ENCODE measurements at regions not wholly inside any gene's neighbourhood (a gene's known extent, or its start where the extent isn't known, plus 50 kb on each side); places are given as distances from the start of the nearest gene placed in this dataset.
A peak's percentile ranks its signal among the peaks of the same experiment; 100 is the strongest.

- Histone ChIP-seq H3K36me3 (ENCODE audit: control insufficient read depth in 5 of 5, insufficient read depth in 5 of 5, low read length in 5 of 5) (no peaks in the 10 kb centered on the region), H3K9ac (ENCODE audit: low read length in 5 of 5) (no peak overlapping the region), H3K9me3 (ENCODE audit: control insufficient read depth in 5 of 5, low read length in 5 of 5) (no peaks in the 10 kb centered on the region), H3K4me3 (ENCODE audit: low read depth in 1 of 5, low read length in 5 of 5) (no peak overlapping the region), H3K27ac (ENCODE audit: low read depth, low read length) (no peak overlapping the region), H3K27me3 (ENCODE audit: control insufficient read depth in 5 of 5, insufficient read depth in 4 of 5, low read length in 5 of 5) (peaks cover 0 to 3% (median 0%) of the 10 kb centered on the region in 5 donors), H3K4me1 (ENCODE audit: control insufficient read depth in 5 of 5, insufficient read depth in 5 of 5, low read length in 5 of 5) (peaks cover 11 to 40% (median 30%) of the 10 kb centered on the region in 5 donors)
These were observed 205.7 kb downstream of the ANKRD60 start for GRCh38 chr20:58022711-58023110.

GRCh38 chr20:58021481-58021880 is 207.0 kb downstream of the ANKRD60 start:
- Histone ChIP-seq H3K27me3 (ENCODE audit: control insufficient read depth in 5 of 5, insufficient read depth in 4 of 5, low read length in 5 of 5) (peaks cover 0 to 3% (median 0%) of the 10 kb centered on the region in 5 donors), H3K27ac (ENCODE audit: low read depth, low read length) (peak overlapping the region; percentile 13), H3K36me3 (ENCODE audit: control insufficient read depth in 5 of 5, insufficient read depth in 5 of 5, low read length in 5 of 5) (no peaks in the 10 kb centered on the region), H3K9me3 (ENCODE audit: control insufficient read depth in 5 of 5, low read length in 5 of 5) (no peaks in the 10 kb centered on the region), H3K4me1 (ENCODE audit: control insufficient read depth in 5 of 5, insufficient read depth in 5 of 5, low read length in 5 of 5) (peaks cover 11 to 40% (median 30%) of the 10 kb centered on the region in 5 donors), H3K4me3 (ENCODE audit: low read depth in 1 of 5, low read length in 5 of 5) (no peak overlapping the region), H3K9ac (ENCODE audit: low read length in 5 of 5) (no peak overlapping the region)

- Histone ChIP-seq H3K4me3 (ENCODE audit: low read depth in 1 of 5, low read length in 5 of 5) (no peak overlapping the region), H3K27ac (ENCODE audit: low read depth, low read length) (peak overlapping the region; percentile 13), H3K36me3 (ENCODE audit: control insufficient read depth in 5 of 5, insufficient read depth in 5 of 5, low read length in 5 of 5) (no peaks in the 10 kb centered on the region), H3K27me3 (ENCODE audit: control insufficient read depth in 5 of 5, insufficient read depth in 4 of 5, low read length in 5 of 5) (peaks cover 0 to 3% (median 0%) of the 10 kb centered on the region in 5 donors), H3K9ac (ENCODE audit: low read length in 5 of 5) (no peak overlapping the region), H3K4me1 (ENCODE audit: control insufficient read depth in 5 of 5, insufficient read depth in 5 of 5, low read length in 5 of 5) (peaks cover 11 to 40% (median 30%) of the 10 kb centered on the region in 5 donors), H3K9me3 (ENCODE audit: control insufficient read depth in 5 of 5, low read length in 5 of 5) (no peaks in the 10 kb centered on the region)
These were observed 207.6 kb downstream of the ANKRD60 start for GRCh38 chr20:58020656-58021454.

GRCh38 chr20:58019850-58020625 is 208.4 kb downstream of the ANKRD60 start:
- no peak overlapping the region for H3K27ac ChIP-seq (ENCODE audit: low read depth, low read length)
- H3K9me3 ChIP-seq (ENCODE audit: control insufficient read depth in 5 of 5, low read length in 5 of 5), result peaks cover 0 to 5% (median 0%) of the 10 kb centered on the region in 5 donors
- H3K4me3 ChIP-seq (ENCODE audit: low read depth in 1 of 5, low read length in 5 of 5), result no peak overlapping the region
- no peak overlapping the region for H3K9ac ChIP-seq (ENCODE audit: low read length in 5 of 5)
- H3K27me3 ChIP-seq (ENCODE audit: control insufficient read depth in 5 of 5, insufficient read depth in 4 of 5, low read length in 5 of 5), result peaks cover 0 to under 1% (median 0%) of the 10 kb centered on the region in 5 donors
- H3K4me1 ChIP-seq (ENCODE audit: control insufficient read depth in 5 of 5, insufficient read depth in 5 of 5, low read length in 5 of 5), result peaks cover 8 to 35% (median 23%) of the 10 kb centered on the region in 5 donors
- H3K36me3 ChIP-seq (ENCODE audit: control insufficient read depth in 5 of 5, insufficient read depth in 5 of 5, low read length in 5 of 5), result no peaks in the 10 kb centered on the region

- Histone ChIP-seq H3K4me1 (ENCODE audit: control insufficient read depth in 5 of 5, insufficient read depth in 5 of 5, low read length in 5 of 5) (peaks cover 8 to 32% (median 22%) of the 10 kb centered on the region in 5 donors), H3K27ac (ENCODE audit: low read depth, low read length) (no peak overlapping the region), H3K27me3 (ENCODE audit: control insufficient read depth in 5 of 5, insufficient read depth in 4 of 5, low read length in 5 of 5) (no peaks in the 10 kb centered on the region), H3K4me3 (ENCODE audit: low read depth in 1 of 5, low read length in 5 of 5) (no peak overlapping the region), H3K36me3 (ENCODE audit: control insufficient read depth in 5 of 5, insufficient read depth in 5 of 5, low read length in 5 of 5) (no peaks in the 10 kb centered on the region), H3K9me3 (ENCODE audit: control insufficient read depth in 5 of 5, low read length in 5 of 5) (peaks cover 0 to 6% (median 0%) of the 10 kb centered on the region in 5 donors), H3K9ac (ENCODE audit: low read length in 5 of 5) (no peak overlapping the region)
These were observed 209.2 kb downstream of the ANKRD60 start for GRCh38 chr20:58019027-58019849.

GRCh38 chr20:58018590-58018989 is 209.9 kb downstream of the ANKRD60 start:
- no peak overlapping the region for H3K27ac ChIP-seq (ENCODE audit: low read depth, low read length)

GRCh38 chr20:58017970-58018530 is 210.4 kb downstream of the ANKRD60 start:
- H3K4me3 ChIP-seq (ENCODE audit: low read depth in 1 of 5, low read length in 5 of 5), result no peak overlapping the region
- H3K4me1 ChIP-seq (ENCODE audit: control insufficient read depth in 5 of 5, insufficient read depth in 5 of 5, low read length in 5 of 5), result peaks cover 8 to 30% (median 26%) of the 10 kb centered on the region in 5 donors
- no peak overlapping the region for H3K9ac ChIP-seq (ENCODE audit: low read length in 5 of 5)
- peaks cover 0 to 6% (median 0%) of the 10 kb centered on the region in 5 donors for H3K9me3 ChIP-seq (ENCODE audit: control insufficient read depth in 5 of 5, low read length in 5 of 5)
- H3K27me3 ChIP-seq (ENCODE audit: control insufficient read depth in 5 of 5, insufficient read depth in 4 of 5, low read length in 5 of 5), result no peaks in the 10 kb centered on the region
- H3K27ac ChIP-seq (ENCODE audit: low read depth, low read length), result no peak overlapping the region
- no peaks in the 10 kb centered on the region for H3K36me3 ChIP-seq (ENCODE audit: control insufficient read depth in 5 of 5, insufficient read depth in 5 of 5, low read length in 5 of 5)

More at GRCh38 chr20:58018590-58018989, 209.9 kb downstream of the ANKRD60 start:
- Histone ChIP-seq H3K9me3 (ENCODE audit: control insufficient read depth in 5 of 5, low read length in 5 of 5) (peaks cover 0 to 6% (median 0%) of the 10 kb centered on the region in 5 donors), H3K27me3 (ENCODE audit: control insufficient read depth in 5 of 5, insufficient read depth in 4 of 5, low read length in 5 of 5) (no peaks in the 10 kb centered on the region), H3K4me1 (ENCODE audit: control insufficient read depth in 5 of 5, insufficient read depth in 5 of 5, low read length in 5 of 5) (peaks cover 8 to 30% (median 22%) of the 10 kb centered on the region in 5 donors), H3K36me3 (ENCODE audit: control insufficient read depth in 5 of 5, insufficient read depth in 5 of 5, low read length in 5 of 5) (no peaks in the 10 kb centered on the region), H3K9ac (ENCODE audit: low read length in 5 of 5) (no peak overlapping the region), H3K4me3 (ENCODE audit: low read depth in 1 of 5, low read length in 5 of 5) (no peak overlapping the region)

GRCh38 chr20:58017231-58017969 is 211.1 kb downstream of the ANKRD60 start:
- Histone ChIP-seq H3K4me3 (ENCODE audit: low read depth in 1 of 5, low read length in 5 of 5) (no peak overlapping the region), H3K9me3 (ENCODE audit: control insufficient read depth in 5 of 5, low read length in 5 of 5) (peaks cover 0 to 6% (median 0%) of the 10 kb centered on the region in 5 donors), H3K9ac (ENCODE audit: low read length in 5 of 5) (no peak overlapping the region), H3K4me1 (ENCODE audit: control insufficient read depth in 5 of 5, insufficient read depth in 5 of 5, low read length in 5 of 5) (peaks cover 8 to 31% (median 27%) of the 10 kb centered on the region in 5 donors), H3K27ac (ENCODE audit: low read depth, low read length) (no peak overlapping the region), H3K36me3 (ENCODE audit: control insufficient read depth in 5 of 5, insufficient read depth in 5 of 5, low read length in 5 of 5) (no peaks in the 10 kb centered on the region), H3K27me3 (ENCODE audit: control insufficient read depth in 5 of 5, insufficient read depth in 4 of 5, low read length in 5 of 5) (no peaks in the 10 kb centered on the region)

- Histone ChIP-seq H3K9ac (ENCODE audit: low read length in 5 of 5) (no peak overlapping the region), H3K9me3 (ENCODE audit: control insufficient read depth in 5 of 5, low read length in 5 of 5) (peaks cover 0 to 6% (median 0%) of the 10 kb centered on the region in 5 donors), H3K36me3 (ENCODE audit: control insufficient read depth in 5 of 5, insufficient read depth in 5 of 5, low read length in 5 of 5) (no peaks in the 10 kb centered on the region), H3K27me3 (ENCODE audit: control insufficient read depth in 5 of 5, insufficient read depth in 4 of 5, low read length in 5 of 5) (no peaks in the 10 kb centered on the region), H3K4me1 (ENCODE audit: control insufficient read depth in 5 of 5, insufficient read depth in 5 of 5, low read length in 5 of 5) (peaks cover 8 to 31% (median 26%) of the 10 kb centered on the region in 5 donors), H3K27ac (ENCODE audit: low read depth, low read length) (no peak overlapping the region), H3K4me3 (ENCODE audit: low read depth in 1 of 5, low read length in 5 of 5) (no peak overlapping the region)
These were observed 211.7 kb downstream of the ANKRD60 start for GRCh38 chr20:58016779-58017178.

All from subcutaneous abdominal adipose tissue (tissue), 5 donors.